ENCODE measurements at regions not wholly inside any gene's neighbourhood (a gene's known extent, or its start where the extent isn't known, plus 50 kb on each side); places are given as distances from the start of the nearest gene placed in this dataset.
A peak's percentile ranks its signal among the peaks of the same experiment; 100 is the strongest.
"Not testable (repeated sequence)": the region's sequence is repeated elsewhere in the genome, so short reads cannot be mapped to it uniquely, and the experiment has no call there.

DNA sequence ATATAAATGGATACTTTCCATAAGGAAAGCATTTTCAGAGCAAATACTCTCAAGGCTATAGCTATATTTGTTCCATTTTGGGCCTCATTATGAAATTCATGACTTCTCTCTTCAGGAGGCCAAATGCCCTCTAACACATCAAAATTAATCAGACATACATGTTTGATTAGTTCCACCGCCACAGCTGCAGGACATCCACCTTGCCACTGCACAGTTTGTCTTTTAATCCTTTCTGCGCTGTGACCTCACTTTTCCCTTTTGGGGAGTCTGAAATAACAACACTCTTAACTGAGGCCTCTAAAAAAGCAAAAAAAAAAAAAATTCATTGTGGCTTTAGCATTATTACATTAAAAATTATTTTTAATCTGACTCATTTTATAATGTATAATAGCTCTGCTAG lies 279.1 kb upstream of the CDH12 start:
- ATAC-seq (ENCODE audit: insufficient read depth, low FRiP score) (no peak), DNase-seq (no peak)
- H3K9me3 ChIP-seq (ENCODE audit: control insufficient read depth in 4 of 4, insufficient read depth in 3 of 4, low read length in 3 of 4) = peaks cover 0 to 2% (median 0%) of the 10 kb centered on the region in 4 donors
- no peaks in the 10 kb centered on the region for H3K27me3 ChIP-seq (ENCODE audit: control insufficient read depth in 3 of 3, insufficient read depth in 3 of 3, low read length in 2 of 3)
- no peak overlapping the region for H3K9ac ChIP-seq (ENCODE audit: insufficient read depth in 1 of 2, low read length in 2 of 2)
- 81 to 84% methylated on average over 2 of the region's 2 CpGs for WGBS, 2 donors
- H3K4me3 ChIP-seq = no peak overlapping the region
- no peaks in the 10 kb centered on the region for H3K36me3 ChIP-seq (ENCODE audit: control insufficient read depth in 4 of 4, insufficient read depth in 4 of 4, low read length in 4 of 4)
- no peaks in the 10 kb centered on the region for H3K4me1 ChIP-seq (ENCODE audit: control insufficient read depth in 5 of 5, insufficient read depth in 5 of 5, low read length in 5 of 5)
- TF ChIP-seq CTCF (IDR thresholded peaks at IDR 0.05; ENCODE audit: control extremely low read depth, extremely low read depth) = no peak
- no peak overlapping the region for H3K27ac ChIP-seq (ENCODE audit: low read depth in 1 of 2, low read length in 1 of 2)

DNA sequence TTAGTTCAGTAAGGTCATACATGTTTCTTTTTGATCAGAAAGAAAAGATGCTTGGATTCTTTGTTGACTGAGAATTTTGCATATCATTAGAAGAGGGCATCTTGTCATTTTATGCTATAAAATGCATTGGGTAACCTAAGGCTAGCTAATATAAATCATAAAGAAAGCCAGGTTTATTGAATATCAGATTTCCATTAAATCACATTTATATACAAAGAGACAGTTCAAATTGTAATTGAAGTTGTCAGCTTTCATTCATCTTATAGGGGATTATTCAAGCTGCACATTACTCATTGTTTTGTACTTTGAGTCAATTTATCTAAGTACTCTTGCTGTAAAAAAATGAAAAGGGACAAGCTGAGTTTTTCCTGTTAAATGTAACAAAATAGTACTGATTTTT lies 259.1 kb upstream of the CDH12 start:
- no peaks in the 10 kb centered on the region for H3K9me3 ChIP-seq (ENCODE audit: control insufficient read depth in 4 of 4, insufficient read depth in 3 of 4, low read length in 3 of 4)
- H3K9ac ChIP-seq (ENCODE audit: insufficient read depth in 1 of 2, low read length in 2 of 2) = no peak overlapping the region
- no peak overlapping the region for H3K27ac ChIP-seq (ENCODE audit: low read depth in 1 of 2, low read length in 1 of 2)
- no peak for TF ChIP-seq CTCF (IDR thresholded peaks at IDR 0.05; ENCODE audit: control extremely low read depth, extremely low read depth)
- no peaks in the 10 kb centered on the region for H3K27me3 ChIP-seq (ENCODE audit: control insufficient read depth in 3 of 3, insufficient read depth in 3 of 3, low read length in 2 of 3)
- no peak overlapping the region for H3K4me3 ChIP-seq
- no peaks in the 10 kb centered on the region for H3K4me1 ChIP-seq (ENCODE audit: control insufficient read depth in 5 of 5, insufficient read depth in 5 of 5, low read length in 5 of 5)
- H3K36me3 ChIP-seq (ENCODE audit: control insufficient read depth in 4 of 4, insufficient read depth in 4 of 4, low read length in 4 of 4) = no peaks in the 10 kb centered on the region
- DNase-seq = no peak
- ATAC-seq (ENCODE audit: insufficient read depth, low FRiP score) = no peak

GRCh38 chr5:23105021-23105420 lies 251.9 kb upstream of the CDH12 start:
- Histone ChIP-seq H3K36me3 (ENCODE audit: control insufficient read depth in 4 of 4, insufficient read depth in 4 of 4, low read length in 4 of 4) (no peaks in the 10 kb centered on the region), H3K9me3 (ENCODE audit: control insufficient read depth in 4 of 4, insufficient read depth in 3 of 4, low read length in 3 of 4) (peaks cover 0 to 8% (median 0%) of the 10 kb centered on the region in 4 donors), H3K4me1 (ENCODE audit: control insufficient read depth in 5 of 5, insufficient read depth in 5 of 5, low read length in 5 of 5) (no peaks in the 10 kb centered on the region), H3K27ac (ENCODE audit: low read depth in 1 of 2, low read length in 1 of 2) (no peak overlapping the region), H3K4me3 (no peak overlapping the region), H3K27me3 (ENCODE audit: control insufficient read depth in 3 of 3, insufficient read depth in 3 of 3, low read length in 2 of 3) (no peaks in the 10 kb centered on the region), H3K9ac (ENCODE audit: insufficient read depth in 1 of 2, low read length in 2 of 2) (no peak overlapping the region)
- TF ChIP-seq CTCF (IDR thresholded peaks at IDR 0.05; ENCODE audit: control extremely low read depth, extremely low read depth) = no peak
- WGBS, 2 donors = 83 to 97% methylated on average over 2 of the region's 2 CpGs
- DNase-seq (no peak), ATAC-seq (ENCODE audit: insufficient read depth, low FRiP score) (no peak)

DNA sequence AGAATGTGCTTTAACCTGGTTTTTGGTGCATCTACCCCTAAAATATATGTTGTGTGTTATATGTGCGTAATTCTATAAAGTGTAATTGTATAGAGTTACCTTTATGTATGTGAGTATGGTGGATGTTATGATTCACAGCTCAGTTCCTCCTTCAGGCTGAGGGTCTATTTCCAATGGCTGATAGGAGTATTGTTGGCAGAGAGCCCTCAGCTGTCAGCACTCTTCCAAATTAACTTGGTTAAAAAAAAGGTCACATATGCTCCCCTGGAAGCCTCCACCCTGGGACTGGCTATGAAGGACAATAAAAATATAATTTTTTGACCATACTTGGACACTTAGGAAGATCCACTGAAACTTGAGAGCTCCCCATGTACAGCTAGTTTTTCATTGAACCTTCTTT lies 250.4 kb upstream of the CDH12 start:
- no peak for TF ChIP-seq CTCF (IDR thresholded peaks at IDR 0.05; ENCODE audit: control extremely low read depth, extremely low read depth)
- no peaks in the 10 kb centered on the region for H3K4me1 ChIP-seq (ENCODE audit: control insufficient read depth in 5 of 5, insufficient read depth in 5 of 5, low read length in 5 of 5)
- peak in 1 of 3 donors; percentile 1 for DNase-seq
- H3K36me3 ChIP-seq (ENCODE audit: control insufficient read depth in 4 of 4, insufficient read depth in 4 of 4, low read length in 4 of 4) = no peaks in the 10 kb centered on the region
- no peak for ATAC-seq (ENCODE audit: insufficient read depth, low FRiP score)
- H3K9ac ChIP-seq (ENCODE audit: insufficient read depth in 1 of 2, low read length in 2 of 2) = no peak overlapping the region
- WGBS, 2 donors = 93 to 97% methylated on average over 1 of the region's 1 CpG
- peaks cover 0 to 8% (median 0%) of the 10 kb centered on the region in 4 donors for H3K9me3 ChIP-seq (ENCODE audit: control insufficient read depth in 4 of 4, insufficient read depth in 3 of 4, low read length in 3 of 4)
- H3K4me3 ChIP-seq = no peak overlapping the region
- no peak overlapping the region for H3K27ac ChIP-seq (ENCODE audit: low read depth in 1 of 2, low read length in 1 of 2)
- no peaks in the 10 kb centered on the region for H3K27me3 ChIP-seq (ENCODE audit: control insufficient read depth in 3 of 3, insufficient read depth in 3 of 3, low read length in 2 of 3)

GRCh38 chr5:23095418-23095817 lies 242.3 kb upstream of the CDH12 start:
- not testable (repeated sequence) for H3K9ac ChIP-seq (ENCODE audit: insufficient read depth in 1 of 2, low read length in 2 of 2); H3K4me1 ChIP-seq (ENCODE audit: control insufficient read depth in 5 of 5, insufficient read depth in 5 of 5, low read length in 5 of 5); H3K9me3 ChIP-seq (ENCODE audit: control insufficient read depth in 4 of 4, insufficient read depth in 3 of 4, low read length in 3 of 4); H3K4me3 ChIP-seq; DNase-seq; ATAC-seq (ENCODE audit: insufficient read depth, low FRiP score); H3K27me3 ChIP-seq (ENCODE audit: control insufficient read depth in 3 of 3, insufficient read depth in 3 of 3, low read length in 2 of 3); H3K27ac ChIP-seq (ENCODE audit: low read depth in 1 of 2, low read length in 1 of 2); H3K36me3 ChIP-seq (ENCODE audit: control insufficient read depth in 4 of 4, insufficient read depth in 4 of 4, low read length in 4 of 4)
- 90 to 91% methylated on average over 7 of the region's 7 CpGs for WGBS, 2 donors

Measured in lung (tissue), 11 donors.